ENCODE measurements at regions not wholly inside any gene's neighbourhood (a gene's known extent, or its start where the extent isn't known, plus 50 kb on each side); places are given as distances from the start of the nearest gene placed in this dataset.

DNA sequence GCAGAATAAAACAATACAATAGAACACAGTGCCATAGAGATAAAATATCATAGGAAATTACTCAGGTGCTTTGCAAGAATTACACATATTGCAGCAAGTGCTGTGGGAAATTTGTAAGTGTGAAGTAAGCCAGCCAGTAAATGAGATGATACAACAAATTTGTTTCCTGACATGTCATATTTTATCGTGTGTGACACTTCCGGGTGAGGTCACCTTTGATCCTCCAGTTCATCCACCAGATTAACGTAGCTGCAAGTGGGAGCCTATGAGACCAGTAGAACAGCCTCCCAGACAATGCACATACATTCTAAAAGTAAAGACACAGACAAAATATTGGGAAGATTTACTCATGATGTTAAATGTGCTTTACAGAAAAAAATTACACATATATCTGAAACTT lies 72.2 kb downstream of the PRDM9 start:
- no peak for DNase-seq

DNA sequence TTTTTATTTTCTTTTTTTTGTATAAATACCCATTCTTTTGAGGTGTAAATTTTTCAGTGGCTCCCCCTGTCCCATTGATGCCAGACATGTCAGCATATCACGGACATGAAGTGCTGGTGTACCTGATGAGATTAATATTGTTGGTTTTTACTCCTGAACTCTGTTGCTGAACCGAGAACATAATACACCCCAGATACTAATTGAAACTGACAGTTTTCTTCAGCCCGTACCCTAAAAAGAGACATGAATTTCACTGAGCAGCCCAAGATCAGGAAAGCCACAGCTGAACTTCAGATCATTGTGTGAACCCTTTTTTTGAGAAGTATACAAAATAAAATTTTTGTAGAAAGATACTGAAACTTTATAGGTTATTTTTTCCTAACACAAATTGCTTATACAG lies 75.7 kb downstream of the PRDM9 start:
- no peak for DNase-seq

DNA sequence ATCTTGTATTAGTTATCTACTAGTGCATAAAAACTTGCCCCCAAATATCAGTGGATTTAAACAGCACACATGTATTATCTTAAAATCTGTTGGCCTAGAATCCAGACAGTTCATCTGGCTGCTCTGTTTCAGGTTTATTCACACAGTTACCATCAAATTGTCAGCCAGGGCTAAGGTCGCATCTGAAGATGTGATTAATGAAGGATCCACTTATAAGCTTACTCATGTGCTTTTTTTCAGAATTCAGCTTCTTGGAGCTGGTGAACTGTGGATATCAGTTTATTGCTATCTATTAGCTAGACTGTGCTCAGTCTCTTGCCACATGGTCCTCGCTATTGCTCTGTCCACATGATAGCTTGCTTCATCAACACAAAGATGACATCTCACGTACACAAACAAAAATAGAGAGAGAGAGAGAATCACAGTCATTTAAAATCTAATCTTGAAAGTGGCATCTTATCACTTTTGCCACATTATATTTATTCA lies 81.5 kb downstream of the PRDM9 start:
- no peak for DNase-seq

DNA sequence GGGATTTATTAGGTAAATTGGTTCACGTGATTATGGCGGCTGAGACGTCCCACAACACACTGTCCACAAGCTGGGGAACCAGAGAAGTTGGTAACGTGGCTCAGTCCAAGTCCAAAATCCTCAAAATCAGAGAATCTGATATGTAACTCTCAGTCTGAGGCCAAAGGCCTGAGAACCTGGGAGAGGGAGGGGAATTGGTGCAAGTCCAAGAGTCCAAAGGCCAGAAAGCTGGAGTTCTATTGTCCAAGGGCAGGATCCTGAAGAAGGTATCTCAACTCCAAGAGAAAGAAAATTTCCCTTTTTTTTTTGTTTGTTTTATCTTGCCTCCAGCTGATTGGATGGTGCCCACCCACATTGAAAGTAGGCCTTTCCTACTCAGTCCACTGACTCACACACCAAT lies 83.8 kb downstream of the PRDM9 start:
- DNase-seq, result no peak

GRCh38 chr5:23606927-23607326 lies 99.5 kb downstream of the PRDM9 start:
- DNase-seq, result no peak

- no peak for DNase-seq
These were observed 105.3 kb downstream of the PRDM9 start for GRCh38 chr5:23612701-23613100.

DNA sequence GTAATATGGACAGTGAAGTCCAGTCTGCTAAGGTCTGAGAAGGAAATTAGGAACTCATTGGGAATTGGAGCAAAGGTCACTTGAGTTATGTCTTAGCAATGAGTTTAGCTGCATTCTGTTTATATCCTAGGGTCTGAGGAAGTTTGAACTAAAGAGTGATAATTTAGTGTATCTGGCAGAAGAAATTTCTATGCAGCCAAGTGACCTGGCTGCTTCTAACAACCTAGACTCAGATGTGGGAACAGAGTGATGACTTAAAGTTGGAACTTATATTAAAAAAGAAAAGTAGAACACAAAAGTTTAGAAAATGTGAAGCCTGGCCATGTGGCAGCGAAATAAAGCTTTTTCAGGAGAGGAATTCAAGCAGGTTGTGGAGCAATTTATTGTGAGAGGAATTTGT lies 106.2 kb downstream of the PRDM9 start:
- DNase-seq, result no peak

GRCh38 chr5:23614422-23614821 lies 107.0 kb downstream of the PRDM9 start:
- DNase-seq, result no peak

DNA sequence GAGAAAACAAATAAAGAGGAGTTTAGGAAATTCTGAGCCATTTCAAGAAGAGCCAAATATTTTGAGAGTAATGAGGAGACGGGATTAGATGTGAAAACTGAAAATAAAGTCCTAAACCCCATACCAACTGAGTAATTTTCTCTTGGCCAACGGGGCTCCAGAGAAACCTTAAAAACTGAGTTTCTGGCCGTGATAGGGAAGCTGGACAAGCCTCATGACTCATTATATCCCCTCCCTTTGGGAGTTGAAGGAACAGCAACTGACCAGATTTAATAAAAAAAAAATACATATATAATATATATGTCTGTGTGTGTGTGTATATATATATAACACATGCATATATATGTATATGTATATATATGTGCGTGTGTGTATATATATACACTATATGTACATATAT lies 119.6 kb downstream of the PRDM9 start:
- DNase-seq, result no peak

DNA sequence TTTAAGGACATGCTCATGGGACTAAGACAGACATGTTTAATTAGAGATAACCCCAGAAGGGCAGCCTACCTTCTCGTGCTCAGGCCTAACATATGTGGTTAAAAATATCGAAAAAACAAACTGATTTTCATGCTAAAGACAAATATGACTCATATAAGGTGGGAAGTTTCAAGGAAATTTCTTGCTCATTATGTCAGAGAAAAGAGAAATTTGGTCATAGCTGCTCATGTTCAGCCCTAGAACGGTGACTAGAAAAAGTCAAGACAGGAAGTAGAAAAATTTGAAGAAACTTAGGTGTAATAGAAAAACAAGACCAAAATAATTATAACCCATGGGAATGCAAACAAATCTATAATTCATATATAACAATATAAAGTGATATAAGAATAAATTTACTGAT lies 120.6 kb downstream of the PRDM9 start:
- DNase-seq, result no peak

GRCh38 chr5:23629396-23629795 lies 122.0 kb downstream of the PRDM9 start:
- DNase-seq, result no peak

DNA sequence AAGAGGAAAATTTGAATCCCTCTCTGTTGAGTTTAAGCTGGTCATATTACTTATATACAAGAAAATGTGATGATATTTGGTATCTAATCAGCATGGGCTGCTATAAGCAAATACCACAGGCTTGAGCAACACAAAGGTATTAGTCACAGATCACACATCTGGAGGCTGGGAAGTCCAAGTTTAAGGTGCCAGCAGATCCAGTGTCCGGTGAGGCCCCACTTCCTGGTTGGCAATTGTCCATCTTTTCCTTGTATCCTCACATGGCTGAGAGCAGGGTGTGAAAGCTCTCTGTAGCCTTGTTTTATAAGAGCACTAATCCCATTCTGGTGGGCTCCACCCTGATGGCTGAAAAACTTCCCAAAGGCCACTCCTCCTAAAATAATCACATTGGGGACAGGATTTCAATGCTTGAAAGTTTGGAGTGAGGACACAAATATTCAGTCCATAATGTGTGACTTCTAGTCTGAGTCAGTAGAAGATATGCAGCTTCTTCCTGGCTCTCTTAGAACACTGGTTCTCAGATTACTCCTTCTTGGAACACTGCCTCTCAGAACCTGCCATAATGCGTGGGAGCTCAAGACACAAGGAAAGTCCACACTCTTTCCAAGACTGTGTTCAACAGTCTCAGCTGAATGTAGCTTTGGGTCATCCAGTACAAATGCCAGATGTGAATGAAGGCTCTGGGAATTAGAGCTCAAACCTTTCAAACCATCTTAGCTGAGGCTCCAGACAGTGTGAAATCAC lies 124.1 kb downstream of the PRDM9 start:
- no peak for DNase-seq

GRCh38 chr5:23635938-23636337 lies 128.5 kb downstream of the PRDM9 start:
- DNase-seq, result no peak

- no peak for DNase-seq
These were observed 131.9 kb downstream of the PRDM9 start for GRCh38 chr5:23639326-23639725.

DNA sequence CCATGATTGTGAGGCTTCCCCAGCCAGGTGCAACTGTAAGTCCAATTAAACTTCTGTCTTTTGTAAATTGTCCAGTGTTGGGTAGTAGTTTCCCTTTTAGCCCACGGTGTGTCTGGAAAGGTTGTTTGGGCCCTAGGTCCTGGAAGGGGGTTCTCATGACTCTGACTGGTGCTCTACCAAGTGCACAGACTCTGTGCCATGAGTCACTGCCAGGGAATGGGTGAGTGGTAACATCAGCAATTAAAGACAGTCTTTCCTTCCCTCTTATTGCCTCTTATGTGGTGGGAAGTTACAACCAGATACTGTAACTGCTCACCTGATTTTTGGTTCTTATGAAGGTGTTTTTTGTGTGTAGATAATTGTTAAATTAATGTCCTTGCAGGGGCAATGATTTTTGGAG lies 141.2 kb downstream of the PRDM9 start:
- DNase-seq, result no peak

DNA sequence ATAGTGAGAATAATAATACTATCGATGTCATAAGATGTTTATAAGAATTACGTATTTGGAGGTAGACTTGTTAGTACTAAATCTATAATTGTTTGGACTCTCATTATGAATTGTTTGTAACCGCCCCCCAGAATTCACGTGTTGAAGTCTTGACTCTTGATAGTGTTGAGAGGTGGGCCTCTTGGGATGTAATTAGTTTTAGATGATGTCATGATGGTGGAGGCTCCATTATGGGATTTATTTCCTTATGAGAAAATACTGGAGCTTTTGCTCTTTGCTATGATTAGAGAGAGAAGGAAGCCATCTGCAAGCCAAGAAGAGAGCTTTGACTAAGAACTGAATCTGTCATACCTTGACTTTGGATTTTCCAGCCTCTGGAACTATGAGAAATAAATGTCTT lies 142.2 kb downstream of the PRDM9 start:
- no peak for DNase-seq

DNA sequence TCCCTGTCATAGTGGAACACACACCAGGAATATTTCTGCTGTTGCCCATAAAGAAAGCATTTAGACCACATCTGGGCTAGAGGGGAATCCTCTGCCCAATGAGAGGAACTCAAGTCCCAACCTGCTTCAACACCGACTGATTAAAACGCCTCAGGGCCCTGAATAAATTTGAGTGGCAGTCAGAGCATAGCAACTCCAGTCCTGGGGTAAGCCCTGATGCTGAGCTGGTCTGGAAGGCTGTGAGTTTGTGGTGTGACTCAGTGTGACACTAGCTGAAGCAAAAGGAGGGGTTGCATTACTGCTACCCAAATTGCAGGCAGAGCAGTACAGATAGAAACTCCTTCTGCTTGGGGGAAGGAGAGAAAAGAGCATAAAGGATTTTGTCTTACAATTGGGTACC lies 148.3 kb downstream of the PRDM9 start:
- peak; percentile 4 for DNase-seq

DNA sequence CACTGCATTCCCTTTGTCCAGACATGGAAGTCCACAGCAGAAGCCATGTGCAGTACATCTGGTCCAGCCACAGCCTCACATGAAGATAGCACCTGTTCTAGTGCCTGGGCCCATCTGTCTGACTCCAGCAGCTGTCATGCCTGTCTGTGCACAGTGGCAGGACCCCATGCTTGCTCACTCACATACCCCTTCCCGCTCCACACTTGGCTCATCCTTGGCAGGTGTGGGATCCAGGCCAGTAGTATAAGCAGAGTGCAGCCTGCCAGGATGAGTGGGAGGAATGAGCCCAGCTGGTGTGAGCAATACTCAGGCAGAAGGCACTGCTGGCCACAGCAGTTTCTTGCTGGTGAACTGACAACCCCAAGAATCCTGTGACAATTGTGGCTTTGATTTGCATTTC lies 168.0 kb downstream of the PRDM9 start:
- no peak for DNase-seq

GRCh38 chr5:23677996-23678395 lies 170.6 kb downstream of the PRDM9 start:
- no peak for DNase-seq

GRCh38 chr5:23684103-23684502 lies 176.7 kb downstream of the PRDM9 start:
- no peak for DNase-seq

DNA sequence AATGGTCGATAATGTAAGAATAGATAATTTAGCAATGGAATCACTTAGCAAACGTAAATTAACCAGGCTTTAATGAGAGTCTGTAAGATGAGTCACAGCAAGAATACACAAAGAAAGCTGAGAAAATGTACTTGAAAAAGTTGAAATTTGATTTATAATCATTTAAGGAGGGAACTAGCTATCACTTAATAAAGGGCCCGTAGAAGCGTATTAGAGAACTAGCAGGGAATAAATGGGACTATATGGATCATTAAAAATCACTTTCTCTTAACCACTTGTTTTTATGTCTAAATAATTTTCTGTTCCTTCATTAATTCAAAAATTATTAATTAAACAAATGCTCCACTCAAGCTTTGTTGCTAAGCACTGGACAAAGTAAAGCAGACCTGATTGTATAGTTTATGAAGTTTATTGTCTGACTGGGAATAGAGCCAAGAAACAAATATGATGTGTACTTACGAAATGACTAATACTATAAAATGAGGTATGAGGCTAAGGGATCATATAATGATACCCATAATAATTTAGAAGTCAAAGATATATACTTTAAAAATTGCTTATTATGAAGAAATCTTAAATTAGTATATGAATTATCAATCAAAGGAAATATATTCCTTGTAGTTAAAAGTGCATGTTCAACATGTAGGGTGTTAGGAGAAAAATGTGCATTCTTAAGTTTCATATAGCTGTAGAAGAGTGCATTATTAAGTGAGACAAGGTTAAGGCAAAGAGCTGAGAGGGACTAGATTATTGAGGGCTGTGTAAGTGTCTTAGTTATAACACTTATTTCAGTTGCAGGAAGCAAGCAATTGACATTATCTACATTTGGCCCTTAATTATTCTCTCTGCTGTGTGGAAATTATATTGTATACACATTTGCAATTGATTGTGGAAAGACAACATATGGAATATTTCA lies 196.8 kb downstream of the PRDM9 start:
- DNase-seq, result no peak

- DNase-seq, result no peak
These were observed 210.1 kb downstream of the PRDM9 start for GRCh38 chr5:23717486-23717885.

DNA sequence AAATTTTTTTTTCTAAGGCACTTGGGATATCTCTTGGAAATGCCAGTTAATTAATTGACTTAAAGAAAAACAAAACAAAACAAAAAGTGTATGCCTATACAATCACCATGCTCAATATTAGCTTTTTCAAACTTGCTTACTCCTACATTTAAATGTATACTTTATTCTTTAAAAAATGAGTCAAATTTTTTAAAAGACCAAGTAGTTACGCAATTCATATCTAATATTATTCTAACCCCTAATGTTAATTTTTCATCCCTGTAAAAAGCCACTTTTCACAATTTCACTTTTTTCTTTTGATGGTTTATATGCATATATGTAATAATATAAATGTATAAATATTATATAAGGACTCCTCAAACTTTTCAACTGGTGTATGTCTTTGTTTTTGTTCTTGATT lies 211.2 kb downstream of the PRDM9 start:
- DNase-seq, result no peak

- no peak for DNase-seq
These were observed 213.9 kb downstream of the PRDM9 start for GRCh38 chr5:23721336-23721735.
